DOHH2 (cell line): ENCODE measurements at regions not wholly inside any gene's neighbourhood (a gene's known extent, or its start where the extent isn't known, plus 50 kb on each side); places are given as distances from the start of the nearest gene placed in this dataset.

Experiments used
- H3F3A ChIP-seq: fragments of 200-600 bp; sonication (generic), shearing (Covaris generic); 2 replicates; pipeline ENCODE4 v1.6.0; 2016; ENCODE audit warnings: antibody characterized with exemption, mild to moderate bottlenecking; ENCODE audit not compliant: control insufficient read depth, insufficient read depth
- H3K27ac ChIP-seq: fragments of 200-600 bp; sonication (generic); 2 replicates; pipeline ENCODE4 v1.5.1; 2014; ENCODE audit warnings: low read depth, mild to moderate bottlenecking, low read length, moderate library complexity
- H3K27me3 ChIP-seq: fragments of 200-600 bp; sonication (generic); 2 replicates; pipeline ENCODE4 v1.6.1; 2014; ENCODE audit warnings: mild to moderate bottlenecking, low read length, mixed read lengths; ENCODE audit not compliant: control insufficient read depth
- H3K36me3 ChIP-seq: fragments of 200-600 bp; sonication (generic); 2 replicates; pipeline ENCODE4 v1.6.1; 2014; ENCODE audit warnings: mild to moderate bottlenecking, low read length, moderate library complexity, mixed read lengths; ENCODE audit not compliant: control insufficient read depth
- H3K4me1 ChIP-seq: fragments of 200-600 bp; sonication (generic); 2 replicates; pipeline ENCODE4 v1.6.1; 2014; ENCODE audit warnings: mild to moderate bottlenecking, low read length, mixed read lengths; ENCODE audit not compliant: control insufficient read depth
- H3K4me2 ChIP-seq: fragments of 200-600 bp; sonication (generic); 2 replicates; pipeline ENCODE4 v1.6.0; 2014; ENCODE audit warnings: mild to moderate bottlenecking, low read length, moderate library complexity
- H3K4me3 ChIP-seq: fragments of 200-600 bp; sonication (generic); 2 replicates; pipeline ENCODE4 v1.5.1; 2014; ENCODE audit warnings: mild to moderate bottlenecking, low read length, mixed read lengths
- H3K79me2 ChIP-seq: fragments of 200-600 bp; sonication (generic); 2 replicates; pipeline ENCODE4 v1.6.1; 2014; ENCODE audit warnings: mild to moderate bottlenecking, low read length, mixed read lengths; ENCODE audit not compliant: control insufficient read depth
- H3K9me2 ChIP-seq: fragments of 200-600 bp; sonication (generic); replicated peaks from 2 replicates; pipeline ENCODE4 v1.6.1; 2014; ENCODE audit warnings: mild to moderate bottlenecking, low read length, mixed read lengths; ENCODE audit not compliant: control insufficient read depth
- H3K9me3 ChIP-seq: fragments of 200-600 bp; sonication (generic); 2 replicates; pipeline ENCODE4 v1.6.1; 2014; ENCODE audit warnings: antibody characterized with exemption, low read length, mixed read lengths; ENCODE audit not compliant: control insufficient read depth, insufficient read depth
- H4K20me1 ChIP-seq: fragments of 200-600 bp; sonication (generic); 2 replicates; pipeline ENCODE4 v1.6.0; 2014; ENCODE audit warnings: low read depth, mild to moderate bottlenecking, antibody characterized with exemption, low read length, moderate library complexity; ENCODE audit not compliant: control insufficient read depth, insufficient read depth
- CTCF ChIP-seq: fragments of 200-600 bp; sonication (generic); IDR thresholded peaks from one replicate; pipeline ENCODE4 v1.5.1; 2014; ENCODE audit warnings: antibody characterized with exemption, mild to moderate bottlenecking, low read depth, low read length; ENCODE audit not compliant: poor library complexity, severe bottlenecking
- EZH2phosphoT487 ChIP-seq: fragments of 200-600 bp; sonication (generic); IDR thresholded peaks from 2 replicates; pipeline ENCODE4 v1.6.1; 2017; ENCODE audit warnings: borderline replicate concordance, mild to moderate bottlenecking, antibody characterized with exemption, low read length, moderate library complexity, mixed read lengths

GRCh38 chr1:143643148-143643885 lies 328.5 kb downstream of the FAM72C start:
- Histone ChIP-seq H4K20me1 (no peaks in the 10 kb centered on the region), H3K27me3 (no peaks in the 10 kb centered on the region), H3K4me3 (no peak overlapping the region), H3K9me3 (no peaks in the 10 kb centered on the region), H3F3A (no peaks in the 10 kb centered on the region), H3K27ac (no peak overlapping the region), H3K36me3 (no peaks in the 10 kb centered on the region), H3K79me2 (no peaks in the 10 kb centered on the region), H3K4me1 (no peaks in the 10 kb centered on the region), H3K9me2 (no peaks in the 10 kb centered on the region), H3K4me2 (no peak overlapping the region)
- TF ChIP-seq EZH2phosphoT487 = no peak
- TF ChIP-seq CTCF = no peak

DNA sequence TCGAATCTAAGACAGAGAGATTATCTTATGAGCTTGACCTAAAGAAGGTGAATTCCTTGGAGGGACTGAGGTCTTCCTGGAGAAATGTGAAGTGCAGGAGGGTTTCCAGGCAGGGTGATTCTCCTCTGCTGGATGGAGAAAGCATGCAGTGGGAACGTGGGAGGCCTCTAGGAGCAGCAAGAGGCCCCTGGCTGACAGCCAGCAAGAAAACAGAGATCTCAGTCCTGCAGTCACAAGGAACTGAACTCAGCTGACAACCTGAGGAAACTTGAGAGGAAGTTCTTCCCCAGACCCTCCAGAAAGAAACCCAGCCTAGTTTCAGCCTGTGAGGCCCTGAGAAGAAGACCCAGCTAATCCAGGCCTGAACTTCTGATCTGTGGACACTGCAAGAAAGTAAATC lies 345.9 kb downstream of the FAM72C start:
- Histone ChIP-seq H3K9me3 (no peaks in the 10 kb centered on the region), H3K4me2 (no peak overlapping the region), H3K27ac (no peak overlapping the region), H3K4me1 (no peaks in the 10 kb centered on the region), H3F3A (no peaks in the 10 kb centered on the region), H4K20me1 (no peaks in the 10 kb centered on the region), H3K79me2 (no peaks in the 10 kb centered on the region), H3K27me3 (no peaks in the 10 kb centered on the region), H3K9me2 (no peaks in the 10 kb centered on the region), H3K4me3 (no peak overlapping the region), H3K36me3 (no peaks in the 10 kb centered on the region)
- no peak for TF ChIP-seq CTCF
- TF ChIP-seq EZH2phosphoT487 = no peak

DNA sequence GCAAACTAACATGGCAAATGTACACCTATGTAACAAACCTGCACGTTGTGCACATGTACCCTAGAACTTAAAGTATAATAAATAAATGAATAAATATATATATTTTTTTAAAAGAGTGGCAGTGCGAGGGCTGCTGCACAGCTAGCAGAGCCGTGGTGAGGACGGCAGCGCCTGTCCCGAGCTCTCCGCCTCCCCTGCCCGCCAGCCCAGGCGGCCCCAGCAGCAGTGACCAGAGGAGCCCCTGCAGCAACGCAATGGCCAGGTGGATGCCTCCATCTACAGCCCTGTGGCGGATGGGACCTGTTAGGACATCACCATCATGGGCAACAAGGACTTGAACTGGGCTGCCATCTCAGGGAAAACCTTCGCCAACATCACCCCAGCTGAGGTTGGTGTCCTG lies 351.9 kb downstream of the FAM72C start:
- Histone ChIP-seq H3K27me3 (no peaks in the 10 kb centered on the region), H3K4me2 (no peak overlapping the region), H3K4me1 (no peaks in the 10 kb centered on the region), H4K20me1 (no peaks in the 10 kb centered on the region), H3K36me3 (no peaks in the 10 kb centered on the region), H3K27ac (no peak overlapping the region), H3F3A (no peaks in the 10 kb centered on the region), H3K79me2 (no peaks in the 10 kb centered on the region), H3K9me3 (no peaks in the 10 kb centered on the region), H3K4me3 (no peak overlapping the region), H3K9me2 (no peaks in the 10 kb centered on the region)
- TF ChIP-seq EZH2phosphoT487 (no peak), CTCF (no peak)
